ENCODE measurements at regions not wholly inside any gene's neighbourhood (a gene's known extent, or its start where the extent isn't known, plus 50 kb on each side); places are given as distances from the start of the nearest gene placed in this dataset.

DNA sequence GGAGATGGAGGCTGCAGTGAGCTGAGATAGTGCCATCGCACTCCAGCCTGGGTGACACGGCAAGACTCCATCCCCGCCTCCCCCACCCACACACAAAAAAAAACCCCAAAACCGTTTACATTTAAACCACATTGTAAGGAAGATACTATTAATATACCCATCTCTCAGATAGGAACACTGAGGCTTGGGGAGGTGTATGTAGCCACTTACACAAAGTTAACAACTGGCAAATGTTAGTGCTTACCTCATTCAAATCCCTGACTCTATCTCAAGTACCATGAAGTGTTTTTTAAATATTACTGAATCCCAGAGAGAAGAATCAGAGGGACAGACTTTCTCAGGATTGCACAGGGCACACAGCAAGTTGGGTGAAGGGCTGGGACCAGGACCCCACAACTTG is 164.5 kb downstream of the MIAT start:
- no peaks in the 10 kb centered on the region for H3K36me3 ChIP-seq (ENCODE audit: control insufficient read depth in 4 of 4, insufficient read depth in 4 of 4, low read length in 4 of 4)
- no peak for ATAC-seq (ENCODE audit: insufficient read depth, low FRiP score)
- H3K4me1 ChIP-seq (ENCODE audit: control insufficient read depth in 5 of 5, insufficient read depth in 5 of 5, low read length in 5 of 5) = no peaks in the 10 kb centered on the region
- H3K9ac ChIP-seq (ENCODE audit: insufficient read depth in 1 of 2, low read length in 2 of 2) = no peak overlapping the region
- no peak overlapping the region for H3K4me3 ChIP-seq
- no peak overlapping the region for H3K27ac ChIP-seq (ENCODE audit: low read depth in 1 of 2, low read length in 1 of 2)
- TF ChIP-seq, protein P1, sequence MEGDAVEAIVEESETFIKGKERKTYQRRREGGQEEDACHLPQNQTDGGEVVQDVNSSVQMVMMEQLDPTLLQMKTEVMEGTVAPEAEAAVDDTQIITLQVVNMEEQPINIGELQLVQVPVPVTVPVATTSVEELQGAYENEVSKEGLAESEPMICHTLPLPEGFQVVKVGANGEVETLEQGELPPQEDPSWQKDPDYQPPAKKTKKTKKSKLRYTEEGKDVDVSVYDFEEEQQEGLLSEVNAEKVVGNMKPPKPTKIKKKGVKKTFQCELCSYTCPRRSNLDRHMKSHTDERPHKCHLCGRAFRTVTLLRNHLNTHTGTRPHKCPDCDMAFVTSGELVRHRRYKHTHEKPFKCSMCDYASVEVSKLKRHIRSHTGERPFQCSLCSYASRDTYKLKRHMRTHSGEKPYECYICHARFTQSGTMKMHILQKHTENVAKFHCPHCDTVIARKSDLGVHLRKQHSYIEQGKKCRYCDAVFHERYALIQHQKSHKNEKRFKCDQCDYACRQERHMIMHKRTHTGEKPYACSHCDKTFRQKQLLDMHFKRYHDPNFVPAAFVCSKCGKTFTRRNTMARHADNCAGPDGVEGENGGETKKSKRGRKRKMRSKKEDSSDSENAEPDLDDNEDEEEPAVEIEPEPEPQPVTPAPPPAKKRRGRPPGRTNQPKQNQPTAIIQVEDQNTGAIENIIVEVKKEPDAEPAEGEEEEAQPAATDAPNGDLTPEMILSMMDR (IDR thresholded peaks at IDR 0.05; ENCODE audit: control extremely low read depth, extremely low read depth) = no peak
- no peak for DNase-seq
- WGBS, 2 donors = 78 to 85% methylated on average over 4 of the region's 4 CpGs
- H3K27me3 ChIP-seq (ENCODE audit: control insufficient read depth in 3 of 3, insufficient read depth in 3 of 3, low read length in 2 of 3) = no peaks in the 10 kb centered on the region
- H3K9me3 ChIP-seq (ENCODE audit: control insufficient read depth in 4 of 4, insufficient read depth in 3 of 4, low read length in 3 of 4) = peaks cover 0 to 13% (median 4%) of the 10 kb centered on the region in 4 donors

DNA sequence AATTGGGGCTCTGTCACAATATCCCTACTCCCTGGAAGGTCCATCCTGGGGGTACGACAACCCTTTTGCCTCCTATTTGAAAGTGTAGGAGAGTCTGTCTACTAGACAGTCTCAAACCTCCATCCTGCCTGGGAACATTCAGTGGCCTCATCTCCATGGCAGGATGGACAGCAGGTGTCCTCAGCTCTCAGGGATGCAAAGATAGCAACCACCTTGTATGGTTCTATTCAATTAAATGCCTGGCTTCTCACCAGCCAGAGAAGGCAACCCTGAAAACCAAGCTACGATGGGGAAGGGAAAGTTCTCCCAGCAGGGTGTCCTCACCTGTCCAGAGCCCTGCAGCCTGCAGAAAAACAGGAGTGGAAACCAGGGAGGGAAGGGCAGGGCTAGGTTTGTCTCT is 164.9 kb downstream of the MIAT start:
- Histone ChIP-seq H3K27ac (ENCODE audit: low read depth in 1 of 2, low read length in 1 of 2) (no peak overlapping the region), H3K4me3 (no peak overlapping the region), H3K27me3 (ENCODE audit: control insufficient read depth in 3 of 3, insufficient read depth in 3 of 3, low read length in 2 of 3) (no peaks in the 10 kb centered on the region), H3K9me3 (ENCODE audit: control insufficient read depth in 4 of 4, insufficient read depth in 3 of 4, low read length in 3 of 4) (peaks cover 0 to 13% (median 4%) of the 10 kb centered on the region in 4 donors), H3K9ac (ENCODE audit: insufficient read depth in 1 of 2, low read length in 2 of 2) (no peak overlapping the region), H3K36me3 (ENCODE audit: control insufficient read depth in 4 of 4, insufficient read depth in 4 of 4, low read length in 4 of 4) (no peaks in the 10 kb centered on the region), H3K4me1 (ENCODE audit: control insufficient read depth in 5 of 5, insufficient read depth in 5 of 5, low read length in 5 of 5) (no peaks in the 10 kb centered on the region)
- WGBS, 2 donors = 50 to 56% methylated on average over 2 of the region's 2 CpGs
- no peak for ATAC-seq (ENCODE audit: insufficient read depth, low FRiP score)
- TF ChIP-seq, protein P1 (IDR thresholded peaks at IDR 0.05; ENCODE audit: control extremely low read depth, extremely low read depth) = no peak
- no peak for DNase-seq

DNA sequence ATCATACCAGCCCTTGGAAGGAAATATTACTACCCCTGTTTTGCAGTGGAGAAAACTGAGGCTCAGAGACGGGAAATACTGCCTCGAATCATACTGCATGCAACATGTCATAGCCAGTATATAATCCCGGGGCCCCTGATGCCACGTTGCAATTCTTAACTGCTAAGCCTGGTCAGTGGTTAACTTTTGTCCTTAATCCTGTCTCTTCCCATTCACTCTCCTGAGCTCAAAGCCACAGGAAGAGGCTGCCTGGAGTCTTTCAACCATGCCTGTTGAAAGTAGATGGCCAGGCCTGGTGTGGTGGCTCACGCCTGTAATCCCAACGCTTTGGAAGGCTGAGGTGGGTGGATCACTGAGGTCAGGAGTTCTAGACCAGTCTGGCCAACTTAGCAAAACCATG is 166.6 kb downstream of the MIAT start:
- Histone ChIP-seq H3K4me3 (no peak overlapping the region), H3K27me3 (ENCODE audit: control insufficient read depth in 3 of 3, insufficient read depth in 3 of 3, low read length in 2 of 3) (no peaks in the 10 kb centered on the region), H3K4me1 (ENCODE audit: control insufficient read depth in 5 of 5, insufficient read depth in 5 of 5, low read length in 5 of 5) (no peaks in the 10 kb centered on the region), H3K27ac (ENCODE audit: low read depth in 1 of 2, low read length in 1 of 2) (no peak overlapping the region), H3K9ac (ENCODE audit: insufficient read depth in 1 of 2, low read length in 2 of 2) (no peak overlapping the region), H3K9me3 (ENCODE audit: control insufficient read depth in 4 of 4, insufficient read depth in 3 of 4, low read length in 3 of 4) (no peaks in the 10 kb centered on the region), H3K36me3 (ENCODE audit: control insufficient read depth in 4 of 4, insufficient read depth in 4 of 4, low read length in 4 of 4) (no peaks in the 10 kb centered on the region)
- DNase-seq (no peak), ATAC-seq (ENCODE audit: insufficient read depth, low FRiP score) (no peak)
- 81 to 88% methylated on average over 6 of the region's 6 CpGs for WGBS, 2 donors
- TF ChIP-seq, protein P1 (IDR thresholded peaks at IDR 0.05; ENCODE audit: control extremely low read depth, extremely low read depth) = no peak

All from lung (tissue), 11 donors.